ENCODE measurements at regions not wholly inside any gene's neighbourhood (a gene's known extent, or its start where the extent isn't known, plus 50 kb on each side); places are given as distances from the start of the nearest gene placed in this dataset.

DNA sequence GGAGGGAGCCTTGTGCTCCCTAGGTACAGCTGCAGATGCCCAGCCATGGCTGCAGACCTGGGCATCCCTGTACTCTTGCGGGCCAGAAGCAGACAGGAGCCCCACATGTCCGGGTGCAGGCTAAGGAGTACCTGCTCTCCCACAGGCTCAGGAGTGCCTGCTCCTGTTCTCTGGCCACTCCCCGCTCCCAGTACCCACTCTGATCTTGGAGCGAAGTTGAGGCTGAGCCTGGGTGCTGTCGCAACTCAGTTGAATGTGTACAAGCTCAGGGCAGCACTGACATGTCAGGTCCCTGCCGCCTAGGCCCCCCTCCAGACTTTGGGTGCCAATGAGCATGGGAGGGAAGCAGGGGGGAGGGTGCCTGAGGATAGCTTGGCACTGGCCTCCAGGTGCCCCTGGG, 666.9 kb downstream of the PLPP3 start:
- TF ChIP-seq, protein P1, sequence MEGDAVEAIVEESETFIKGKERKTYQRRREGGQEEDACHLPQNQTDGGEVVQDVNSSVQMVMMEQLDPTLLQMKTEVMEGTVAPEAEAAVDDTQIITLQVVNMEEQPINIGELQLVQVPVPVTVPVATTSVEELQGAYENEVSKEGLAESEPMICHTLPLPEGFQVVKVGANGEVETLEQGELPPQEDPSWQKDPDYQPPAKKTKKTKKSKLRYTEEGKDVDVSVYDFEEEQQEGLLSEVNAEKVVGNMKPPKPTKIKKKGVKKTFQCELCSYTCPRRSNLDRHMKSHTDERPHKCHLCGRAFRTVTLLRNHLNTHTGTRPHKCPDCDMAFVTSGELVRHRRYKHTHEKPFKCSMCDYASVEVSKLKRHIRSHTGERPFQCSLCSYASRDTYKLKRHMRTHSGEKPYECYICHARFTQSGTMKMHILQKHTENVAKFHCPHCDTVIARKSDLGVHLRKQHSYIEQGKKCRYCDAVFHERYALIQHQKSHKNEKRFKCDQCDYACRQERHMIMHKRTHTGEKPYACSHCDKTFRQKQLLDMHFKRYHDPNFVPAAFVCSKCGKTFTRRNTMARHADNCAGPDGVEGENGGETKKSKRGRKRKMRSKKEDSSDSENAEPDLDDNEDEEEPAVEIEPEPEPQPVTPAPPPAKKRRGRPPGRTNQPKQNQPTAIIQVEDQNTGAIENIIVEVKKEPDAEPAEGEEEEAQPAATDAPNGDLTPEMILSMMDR (IDR thresholded peaks at IDR 0.05), result no peak
- TF ChIP-seq BHLHE40 (IDR thresholded peaks at IDR 0.05; ENCODE audit: low read depth, low read length), result no peak
- TF ChIP-seq MYC (IDR thresholded peaks at IDR 0.05; ENCODE audit: borderline replicate concordance, low read length), result no peak
- no peak for TF ChIP-seq CEBPB (IDR thresholded peaks at IDR 0.05)
- TF ChIP-seq EP300 (IDR thresholded peaks at IDR 0.05), result no peak
- TF ChIP-seq PHF8 (IDR thresholded peaks at IDR 0.05; ENCODE audit: borderline replicate concordance, low read depth), result no peak
- no peak for TF ChIP-seq HEYL (CRISPR knock-in tag; IDR thresholded peaks at IDR 0.05)
- TF ChIP-seq POLR2A (IDR thresholded peaks at IDR 0.05; ENCODE audit: low read length), result no peak
- TF ChIP-seq MAZ (IDR thresholded peaks at IDR 0.05; ENCODE audit: borderline replicate concordance, low read depth, low read length), result no peak
- TF ChIP-seq ESRRA (IDR thresholded peaks at IDR 0.05; ENCODE audit: borderline replicate concordance, low read length), result no peak
- TF ChIP-seq, protein P2, sequence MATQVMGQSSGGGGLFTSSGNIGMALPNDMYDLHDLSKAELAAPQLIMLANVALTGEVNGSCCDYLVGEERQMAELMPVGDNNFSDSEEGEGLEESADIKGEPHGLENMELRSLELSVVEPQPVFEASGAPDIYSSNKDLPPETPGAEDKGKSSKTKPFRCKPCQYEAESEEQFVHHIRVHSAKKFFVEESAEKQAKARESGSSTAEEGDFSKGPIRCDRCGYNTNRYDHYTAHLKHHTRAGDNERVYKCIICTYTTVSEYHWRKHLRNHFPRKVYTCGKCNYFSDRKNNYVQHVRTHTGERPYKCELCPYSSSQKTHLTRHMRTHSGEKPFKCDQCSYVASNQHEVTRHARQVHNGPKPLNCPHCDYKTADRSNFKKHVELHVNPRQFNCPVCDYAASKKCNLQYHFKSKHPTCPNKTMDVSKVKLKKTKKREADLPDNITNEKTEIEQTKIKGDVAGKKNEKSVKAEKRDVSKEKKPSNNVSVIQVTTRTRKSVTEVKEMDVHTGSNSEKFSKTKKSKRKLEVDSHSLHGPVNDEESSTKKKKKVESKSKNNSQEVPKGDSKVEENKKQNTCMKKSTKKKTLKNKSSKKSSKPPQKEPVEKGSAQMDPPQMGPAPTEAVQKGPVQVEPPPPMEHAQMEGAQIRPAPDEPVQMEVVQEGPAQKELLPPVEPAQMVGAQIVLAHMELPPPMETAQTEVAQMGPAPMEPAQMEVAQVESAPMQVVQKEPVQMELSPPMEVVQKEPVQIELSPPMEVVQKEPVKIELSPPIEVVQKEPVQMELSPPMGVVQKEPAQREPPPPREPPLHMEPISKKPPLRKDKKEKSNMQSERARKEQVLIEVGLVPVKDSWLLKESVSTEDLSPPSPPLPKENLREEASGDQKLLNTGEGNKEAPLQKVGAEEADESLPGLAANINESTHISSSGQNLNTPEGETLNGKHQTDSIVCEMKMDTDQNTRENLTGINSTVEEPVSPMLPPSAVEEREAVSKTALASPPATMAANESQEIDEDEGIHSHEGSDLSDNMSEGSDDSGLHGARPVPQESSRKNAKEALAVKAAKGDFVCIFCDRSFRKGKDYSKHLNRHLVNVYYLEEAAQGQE (IDR thresholded peaks at IDR 0.05), result no peak
- TF ChIP-seq GATA3 (IDR thresholded peaks at IDR 0.05; ENCODE audit: borderline replicate concordance), result no peak
- TF ChIP-seq RFX5 (IDR thresholded peaks at IDR 0.05), result no peak
- TF ChIP-seq MAFK (IDR thresholded peaks at IDR 0.05; ENCODE audit: partially characterized antibody), result no peak
